Left kidney (tissue), 1 donor: ENCODE measurements at regions not wholly inside any gene's neighbourhood (a gene's known extent, or its start where the extent isn't known, plus 50 kb on each side); places are given as distances from the start of the nearest gene placed in this dataset.
A peak's percentile ranks its signal among the peaks of the same experiment; 100 is the strongest.

Experiments
- DNase-seq: peaks from one replicate; pipeline ENCODE4 v3.0.0-alpha.2; 2013

DNA sequence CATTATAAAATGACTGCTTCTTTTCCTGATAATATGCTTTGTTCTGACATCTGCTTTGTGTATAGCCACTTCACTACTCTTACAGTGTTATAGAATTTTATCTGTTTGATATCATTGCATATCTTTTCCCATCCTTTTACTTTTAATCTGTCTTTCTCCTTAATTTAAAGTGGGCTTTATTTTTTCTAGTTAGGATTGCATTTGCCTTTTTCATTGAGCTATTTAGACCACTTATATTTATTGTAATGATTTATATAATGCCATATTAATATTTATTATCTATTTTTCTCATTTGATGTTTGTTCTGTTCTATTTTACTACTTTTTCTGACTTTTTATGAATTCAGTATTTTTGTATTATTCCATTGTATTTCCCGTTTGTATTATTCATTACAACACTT is 758.7 kb downstream of the TMEM182 start:
- DNase-seq, result no peak

DNA sequence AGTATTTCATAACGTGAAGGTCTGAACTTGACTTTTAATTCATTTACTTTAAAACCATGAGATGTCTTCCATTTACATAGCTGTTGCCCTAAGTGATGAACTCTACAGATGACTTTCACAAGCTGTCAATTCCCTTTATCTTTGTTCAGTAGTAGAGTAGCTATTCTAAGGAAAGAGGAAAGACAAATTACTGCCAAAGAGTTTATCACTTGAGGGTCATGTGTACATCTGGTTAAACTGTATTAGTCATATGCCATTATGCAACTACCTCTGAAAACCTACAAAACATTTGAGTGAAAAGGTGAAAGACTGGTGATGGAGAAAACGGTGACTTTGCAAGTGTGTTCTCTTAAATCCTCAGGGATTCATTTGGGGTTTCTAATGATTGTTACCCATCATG is 763.9 kb downstream of the TMEM182 start:
- no peak for DNase-seq

DNA sequence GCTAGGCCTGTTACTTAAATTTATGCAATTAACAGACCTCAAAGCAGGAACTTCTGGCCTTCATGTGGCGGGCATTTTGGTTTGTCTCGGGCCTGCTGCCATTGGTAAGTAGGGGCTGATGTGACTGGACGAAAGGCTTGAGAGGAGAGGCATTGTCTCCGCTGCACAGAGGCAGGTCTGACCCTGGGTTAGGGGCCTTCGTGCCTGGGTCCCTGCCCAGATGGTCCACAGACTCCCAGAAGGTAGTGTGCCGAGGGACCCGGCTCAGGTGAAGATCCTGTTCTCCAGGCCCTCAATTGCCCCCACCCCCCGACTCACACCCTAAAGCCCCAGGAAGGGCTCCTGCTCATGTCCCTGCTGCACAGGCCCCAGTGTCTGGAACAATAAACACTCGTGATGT is 764.9 kb downstream of the TMEM182 start:
- no peak for DNase-seq

DNA sequence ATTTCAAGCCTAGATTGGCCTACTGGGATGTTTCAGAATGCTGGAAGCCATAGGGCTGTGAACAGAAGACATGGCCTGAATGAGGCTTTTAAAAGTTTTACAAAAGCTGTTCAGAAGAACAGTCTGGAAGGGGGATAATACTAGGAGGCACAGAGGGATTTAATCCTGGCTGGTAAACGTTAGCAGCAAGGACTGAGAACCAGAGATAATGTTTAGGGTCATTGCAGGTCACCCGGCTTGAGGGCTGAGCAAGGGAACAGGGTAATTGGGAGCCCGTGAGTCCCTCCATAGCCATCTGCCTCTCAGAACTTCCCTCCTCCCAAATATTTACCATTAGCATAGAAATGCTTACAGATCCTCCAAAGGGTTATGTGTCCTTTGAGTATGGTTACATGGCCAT is 765.4 kb downstream of the TMEM182 start:
- no peak for DNase-seq

DNA sequence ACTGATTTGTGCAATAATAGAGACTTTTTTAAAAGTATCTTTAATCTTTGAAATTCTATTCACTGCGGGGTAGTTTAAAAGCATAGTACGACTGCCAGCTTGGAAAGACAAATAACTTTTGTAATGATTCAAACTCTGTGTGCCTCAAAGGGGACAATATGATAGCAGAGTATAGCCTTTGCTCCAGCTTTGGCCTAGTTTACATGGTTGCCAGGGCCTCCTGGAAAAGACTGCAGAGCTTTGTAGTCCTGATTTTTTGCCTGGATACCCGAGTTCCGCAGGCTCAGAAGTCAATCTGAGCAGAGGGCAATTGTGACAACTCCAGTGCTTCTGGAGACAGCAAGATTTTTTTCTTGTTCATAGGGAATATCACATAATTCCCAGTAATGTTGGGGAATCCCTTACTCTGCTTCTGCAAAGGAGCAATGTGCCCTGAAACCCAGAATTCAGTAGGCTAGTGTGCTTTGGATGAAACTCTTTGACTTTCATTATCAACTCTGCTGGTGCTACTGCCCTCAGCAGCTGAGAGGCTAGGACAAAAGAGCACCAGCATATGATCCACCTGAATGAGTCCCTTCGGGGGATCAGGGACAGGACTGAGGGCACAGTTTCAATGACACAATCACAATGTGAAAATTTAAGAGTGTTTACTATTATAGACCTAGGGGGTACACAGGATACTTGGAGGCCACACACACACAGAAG is 768.1 kb downstream of the TMEM182 start:
- DNase-seq, result no peak

DNA sequence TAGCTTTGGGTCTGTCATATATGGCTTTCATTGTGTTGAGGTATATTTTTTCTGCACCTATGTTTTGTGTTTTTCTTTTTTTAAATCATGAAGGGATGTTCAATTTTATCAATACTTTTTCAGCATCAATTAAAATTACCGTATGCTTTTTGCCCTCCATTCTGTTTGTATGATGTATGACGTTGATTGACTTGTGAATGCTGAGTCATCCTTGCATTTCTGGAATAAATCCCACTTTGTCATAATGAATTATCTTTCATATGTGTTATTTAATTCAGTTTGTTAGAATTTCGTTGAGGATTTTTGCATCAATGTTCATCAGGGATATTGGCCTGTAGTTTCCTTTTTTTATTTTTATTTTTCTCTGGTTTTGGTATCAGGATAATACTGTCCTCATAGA is 790.9 kb downstream of the TMEM182 start:
- DNase-seq, result no peak

DNA sequence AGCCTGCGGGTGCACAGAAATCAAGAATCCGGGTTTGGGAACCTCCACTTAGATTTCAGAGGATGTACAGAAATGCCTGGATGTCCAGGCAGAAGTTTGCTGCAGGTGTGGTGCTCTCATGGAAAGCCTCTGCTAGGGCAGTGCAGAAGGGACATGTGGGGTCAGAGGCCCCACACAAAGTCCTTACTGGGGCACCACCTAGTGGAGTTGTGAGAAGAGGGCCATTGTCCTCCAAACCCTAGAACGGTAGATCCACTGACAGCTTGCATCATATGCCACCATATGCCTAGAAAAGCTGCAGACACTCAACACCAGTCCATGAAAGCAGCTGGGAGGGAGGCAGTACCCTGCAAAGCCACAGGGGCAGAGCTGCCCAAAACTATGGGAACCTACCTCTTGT is 833.0 kb downstream of the TMEM182 start:
- no peak for DNase-seq

DNA sequence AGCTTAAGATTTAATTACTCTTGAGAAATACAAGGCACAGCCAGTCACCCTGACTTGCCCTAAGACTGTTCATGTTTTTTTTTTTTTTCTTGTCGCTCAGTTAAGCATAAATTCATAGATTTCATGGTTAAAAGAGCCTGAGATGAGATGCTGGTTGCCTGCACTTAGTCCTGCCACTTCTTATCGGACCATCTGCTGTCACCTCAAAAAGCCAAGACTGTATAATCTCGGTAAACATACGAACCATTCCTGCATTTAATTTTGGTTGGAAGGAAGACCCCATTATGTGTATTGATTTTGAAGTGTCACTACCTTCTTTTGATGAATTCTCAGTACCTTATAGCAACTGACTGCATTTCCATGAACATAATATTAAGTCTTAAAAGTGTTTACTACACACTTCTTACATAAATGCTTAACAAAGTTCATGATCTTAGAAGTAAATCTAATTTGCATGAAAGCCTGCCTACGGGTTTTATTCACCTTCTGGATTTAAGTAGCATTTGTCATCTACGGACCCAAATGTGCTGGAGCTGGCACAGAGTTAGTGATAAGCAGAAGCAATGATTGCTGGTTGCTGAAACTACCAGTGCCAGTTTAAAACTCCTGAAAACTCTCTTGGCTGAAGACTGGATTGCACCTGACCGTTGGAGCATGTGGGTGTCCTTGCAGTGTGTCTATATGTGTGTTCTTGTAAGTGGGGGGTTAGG is 843.4 kb downstream of the TMEM182 start:
- DNase-seq, result no peak

DNA sequence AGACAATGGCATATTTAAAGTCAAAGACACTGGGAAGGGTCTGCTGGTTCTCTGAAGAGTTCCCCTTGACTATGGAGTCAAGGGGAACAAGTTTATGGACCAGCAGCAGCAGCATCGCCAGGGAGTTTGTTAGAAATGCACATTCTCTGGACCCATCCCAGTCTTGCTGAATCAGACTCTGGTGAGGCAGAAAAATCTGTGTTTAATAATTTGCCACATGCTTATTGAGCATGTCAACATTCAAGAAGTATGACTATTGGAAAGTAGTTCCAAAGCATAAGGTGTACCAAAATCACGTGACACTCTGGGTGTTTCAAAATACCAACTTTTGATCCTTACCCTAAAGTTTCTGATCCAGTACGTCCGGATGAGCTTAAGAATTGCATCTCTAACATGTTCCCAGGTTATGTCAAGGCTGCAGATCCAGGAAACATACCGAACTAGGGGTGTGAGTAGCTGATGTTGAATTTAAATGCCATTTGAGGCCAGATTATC is 853.8 kb downstream of the TMEM182 start:
- no peak for DNase-seq

DNA sequence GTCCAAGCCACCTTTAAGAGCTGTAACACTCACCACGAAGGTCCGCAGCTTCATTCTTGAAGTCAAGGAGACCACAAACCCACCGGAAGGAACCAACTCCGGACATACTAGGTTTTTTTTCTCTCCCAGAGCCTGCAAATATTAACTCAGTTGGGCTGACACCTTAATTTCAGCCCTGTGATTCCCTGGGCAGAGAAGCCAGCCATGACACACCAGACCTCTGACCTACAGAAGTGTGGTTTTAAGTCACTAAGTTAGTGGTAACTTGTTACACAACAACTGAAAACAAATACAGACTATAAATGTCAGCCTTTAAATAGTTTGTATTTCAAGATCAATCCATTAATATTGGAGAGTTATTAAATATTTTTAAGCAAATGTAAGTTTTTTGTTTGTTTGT is 855.1 kb downstream of the TMEM182 start:
- no peak for DNase-seq

DNA sequence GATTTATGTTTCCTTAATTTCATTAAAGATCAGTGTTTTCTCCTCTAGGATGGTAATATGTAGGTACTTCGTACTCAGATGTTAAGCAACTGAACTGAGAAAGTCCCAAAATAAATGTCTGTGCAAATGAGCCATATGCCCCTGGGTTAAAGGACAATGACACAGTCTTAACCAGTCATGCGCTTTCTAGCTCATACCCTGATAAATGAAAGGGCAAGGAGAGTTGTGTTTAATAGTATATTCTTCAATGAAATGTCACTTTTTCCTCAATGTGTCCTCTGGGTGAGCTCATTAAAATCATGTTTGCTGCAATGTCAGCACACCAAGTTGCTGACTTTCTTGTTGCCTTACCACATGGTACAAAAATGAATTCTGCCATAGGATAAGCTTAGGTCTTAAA is 856.3 kb downstream of the TMEM182 start:
- DNase-seq, result no peak

DNA sequence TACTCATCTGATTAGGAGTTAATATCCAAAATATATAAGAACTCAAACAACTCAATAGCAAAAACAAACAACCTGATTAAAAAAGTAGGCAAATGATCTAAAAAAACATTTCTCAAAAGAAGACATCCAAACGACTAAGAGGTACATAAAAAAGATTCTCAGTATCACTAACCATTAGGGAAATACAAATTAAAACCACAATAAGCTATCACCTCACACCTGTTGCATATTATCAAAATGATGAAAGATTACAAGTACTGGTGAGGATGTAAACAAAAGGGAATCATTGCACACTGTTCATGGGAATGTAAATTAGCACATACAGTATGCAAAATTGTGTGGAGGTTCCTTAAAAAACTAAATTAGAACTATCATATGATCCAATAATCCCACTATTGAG is 865.5 kb downstream of the TMEM182 start:
- DNase-seq, result no peak

DNA sequence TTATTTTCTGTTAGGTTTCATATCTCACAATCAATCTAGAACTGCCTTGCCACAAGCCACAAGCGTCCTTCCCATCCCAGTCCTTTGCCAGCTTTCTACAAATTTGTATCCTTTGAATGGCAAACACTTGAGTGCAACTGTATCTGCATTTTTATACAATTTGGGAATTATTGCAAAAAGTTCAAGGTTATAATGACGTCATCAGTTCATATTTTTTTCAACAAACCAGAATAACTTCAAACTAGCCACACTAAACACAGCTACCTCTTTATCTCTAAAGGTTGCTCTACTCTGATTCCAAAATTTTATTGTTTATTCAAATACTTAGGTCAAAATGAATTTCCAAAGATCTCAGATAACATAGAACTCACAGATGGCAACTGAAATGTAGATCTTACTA is 877.1 kb downstream of the TMEM182 start:
- DNase-seq, result no peak

DNA sequence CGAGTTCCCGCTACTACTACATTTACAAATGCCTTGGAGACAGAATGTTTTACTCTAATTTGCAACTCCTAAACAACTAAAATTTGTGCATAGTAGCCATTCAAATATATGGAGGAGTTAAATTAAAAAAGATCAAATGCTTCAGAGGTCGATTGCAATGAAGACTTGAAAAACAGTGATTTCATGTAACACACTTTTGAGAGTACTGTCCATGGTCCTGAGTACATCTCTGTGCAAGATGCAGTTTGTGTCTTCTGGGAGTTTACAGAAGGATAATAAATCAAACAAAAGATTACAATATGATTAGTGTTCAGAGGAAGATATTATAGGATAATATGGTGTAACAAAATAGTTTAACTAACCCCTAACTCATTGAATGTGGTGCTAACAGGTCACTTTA is 894.7 kb downstream of the TMEM182 start:
- DNase-seq, result peak; percentile 25

DNA sequence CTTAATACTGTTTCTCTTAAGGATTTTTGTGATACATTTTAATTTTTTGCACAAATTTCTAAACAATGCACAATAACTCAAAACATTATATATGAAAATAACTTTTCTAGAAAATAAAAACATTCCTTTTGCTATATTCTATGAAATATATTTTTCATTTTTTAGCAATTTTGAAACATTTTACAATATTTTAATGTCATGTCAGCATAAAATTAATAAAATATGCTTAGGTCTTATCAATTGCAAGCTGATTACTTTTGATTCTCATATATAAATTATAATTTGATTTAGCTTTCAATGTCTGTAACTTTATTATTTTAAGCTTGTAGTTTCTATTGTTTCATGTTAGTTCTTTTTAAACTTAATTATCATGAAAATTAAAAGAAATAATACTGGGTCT is 898.7 kb downstream of the TMEM182 start:
- DNase-seq, result no peak

DNA sequence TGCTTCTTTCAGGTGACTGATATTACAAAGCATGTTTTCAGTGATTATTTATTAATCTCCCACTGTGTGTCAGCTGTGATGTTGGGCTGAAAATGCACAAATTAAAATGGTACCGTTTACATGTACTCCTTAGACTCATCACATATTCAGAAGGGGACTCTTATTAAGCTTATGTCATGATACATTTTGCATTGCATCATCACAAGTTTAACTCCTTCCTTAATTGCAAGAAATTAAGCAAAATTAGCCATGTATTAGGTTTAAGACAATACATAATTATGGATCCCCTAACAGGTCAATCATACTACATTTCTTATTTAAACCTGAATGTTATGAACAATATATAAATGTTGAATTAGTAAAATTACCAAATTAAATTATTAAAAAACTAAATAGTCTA is 899.1 kb downstream of the TMEM182 start:
- no peak for DNase-seq

DNA sequence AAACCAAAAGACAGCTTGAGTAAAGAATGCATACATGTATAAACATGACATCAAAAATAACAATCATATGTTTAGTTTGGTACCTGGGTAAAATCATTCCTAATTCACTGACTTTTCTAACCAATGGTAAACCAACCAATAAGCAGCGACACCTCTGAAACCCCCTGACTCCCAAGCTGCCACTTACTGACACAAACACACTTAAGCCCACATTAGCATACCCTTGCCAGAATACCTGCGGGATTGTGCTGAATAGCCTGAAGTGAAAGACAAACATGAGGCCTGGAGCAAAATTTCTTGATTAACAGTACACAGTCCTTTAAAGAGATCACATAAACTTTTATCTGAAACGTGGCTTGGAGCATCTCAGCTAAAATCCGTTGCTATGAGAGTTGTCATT is 902.9 kb downstream of the TMEM182 start:
- DNase-seq, result no peak

DNA sequence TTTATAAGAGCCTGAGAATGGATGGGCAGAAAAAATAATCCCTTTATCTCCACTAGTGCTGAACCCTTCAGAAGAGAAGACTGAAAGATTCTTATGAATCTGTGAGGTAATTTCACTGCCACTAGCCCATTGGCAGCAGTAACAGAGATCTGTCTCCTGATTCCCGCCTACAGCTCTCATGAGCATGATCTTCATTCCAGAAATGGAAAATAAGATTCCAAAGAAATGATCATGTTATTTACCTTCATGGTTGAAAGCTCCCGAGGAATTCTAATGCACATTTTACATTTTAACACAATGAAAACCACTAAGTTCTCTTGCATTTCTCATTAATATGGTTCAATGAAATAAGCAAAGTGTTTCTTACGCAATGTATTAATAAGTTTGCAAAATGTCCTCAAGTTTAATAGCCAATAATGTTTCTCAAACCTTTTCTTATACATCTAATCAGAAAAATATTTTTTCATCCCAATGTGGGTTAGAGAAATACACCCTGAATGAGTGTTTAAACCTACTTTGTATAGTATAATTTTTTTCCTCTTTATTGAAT is 905.6 kb downstream of the TMEM182 start:
- no peak for DNase-seq

DNA sequence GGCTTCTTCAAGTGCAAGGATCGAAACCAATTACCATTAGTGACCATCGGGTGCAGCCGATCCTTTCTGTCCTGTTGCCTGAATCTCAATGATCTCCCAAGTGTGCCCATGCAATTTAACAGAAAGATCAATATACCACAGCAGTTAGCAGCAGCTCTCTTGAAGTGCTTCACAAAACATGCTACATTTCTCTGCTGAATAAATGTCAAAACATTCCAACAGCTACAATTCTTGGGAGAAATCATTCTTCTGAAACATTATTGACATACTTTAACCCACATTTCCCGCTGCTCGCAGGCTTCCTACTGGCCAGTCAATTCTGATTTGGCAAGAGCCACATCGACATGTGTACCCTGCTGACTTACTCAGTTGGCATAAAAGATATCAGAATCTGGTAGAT is 907.7 kb downstream of the TMEM182 start:
- no peak for DNase-seq
